PC-9 (cell line): ENCODE measurements at regions not wholly inside any gene's neighbourhood (a gene's known extent, or its start where the extent isn't known, plus 50 kb on each side); places are given as distances from the start of the nearest gene placed in this dataset.

Source experiments
- EZH2 ChIP-seq: fragments of 200-600 bp; sonication (generic); IDR thresholded peaks from 2 replicates; pipeline ENCODE4 v1.8.0; 2017; ENCODE audit warnings: antibody characterized with exemption, low read depth
- TF ChIP-seq, protein P1 (sequence below): fragments of 200-600 bp; sonication (generic); conservative IDR thresholded peaks from 2 replicates; pipeline ENCODE4 v1.6.1; 2017; ENCODE audit warnings: mixed run types, antibody characterized with exemption, mild to moderate bottlenecking, moderate library complexity

DNA sequence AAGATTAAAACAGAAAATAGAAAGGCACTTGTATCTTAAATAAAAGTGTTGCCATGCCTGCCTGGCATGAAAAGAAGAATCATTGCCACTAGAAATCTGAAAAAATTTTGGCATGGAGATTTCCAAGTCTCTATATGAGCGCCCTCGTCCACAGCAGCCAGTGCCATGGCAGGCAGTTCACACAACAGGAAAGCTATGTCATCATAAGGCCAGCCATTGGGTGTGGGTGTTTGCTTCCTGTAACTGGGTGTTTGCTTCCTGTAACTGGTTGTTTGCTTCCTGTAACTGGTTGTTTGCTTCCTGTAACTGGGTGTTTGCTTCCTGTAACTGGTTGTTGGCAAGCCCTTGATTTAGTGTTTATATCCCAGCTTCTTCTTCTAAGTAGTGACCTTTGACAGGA, 446.7 kb downstream of the IRX1 start:
- TF ChIP-seq EZH2: no peak
- TF ChIP-seq, protein P1, sequence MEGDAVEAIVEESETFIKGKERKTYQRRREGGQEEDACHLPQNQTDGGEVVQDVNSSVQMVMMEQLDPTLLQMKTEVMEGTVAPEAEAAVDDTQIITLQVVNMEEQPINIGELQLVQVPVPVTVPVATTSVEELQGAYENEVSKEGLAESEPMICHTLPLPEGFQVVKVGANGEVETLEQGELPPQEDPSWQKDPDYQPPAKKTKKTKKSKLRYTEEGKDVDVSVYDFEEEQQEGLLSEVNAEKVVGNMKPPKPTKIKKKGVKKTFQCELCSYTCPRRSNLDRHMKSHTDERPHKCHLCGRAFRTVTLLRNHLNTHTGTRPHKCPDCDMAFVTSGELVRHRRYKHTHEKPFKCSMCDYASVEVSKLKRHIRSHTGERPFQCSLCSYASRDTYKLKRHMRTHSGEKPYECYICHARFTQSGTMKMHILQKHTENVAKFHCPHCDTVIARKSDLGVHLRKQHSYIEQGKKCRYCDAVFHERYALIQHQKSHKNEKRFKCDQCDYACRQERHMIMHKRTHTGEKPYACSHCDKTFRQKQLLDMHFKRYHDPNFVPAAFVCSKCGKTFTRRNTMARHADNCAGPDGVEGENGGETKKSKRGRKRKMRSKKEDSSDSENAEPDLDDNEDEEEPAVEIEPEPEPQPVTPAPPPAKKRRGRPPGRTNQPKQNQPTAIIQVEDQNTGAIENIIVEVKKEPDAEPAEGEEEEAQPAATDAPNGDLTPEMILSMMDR: no peak
